Thyroid gland (tissue), 4 donors: ENCODE measurements at regions not wholly inside any gene's neighbourhood (a gene's known extent, or its start where the extent isn't known, plus 50 kb on each side); places are given as distances from the start of the nearest gene placed in this dataset.

ENCODE experiments used
- DNase-seq, 2 donors: peaks; one replicate each; pipeline ENCODE4 v3.0.0-alpha.2; 2019
- H3K27ac ChIP-seq, 3 donors: fragments of 200-600 bp; sonication (generic); 1 replicate in 2 of 3; 2 replicates in 1 of 3; pipeline ENCODE4 v1.5.1; 2016 to 2019; ENCODE audit warnings: mild to moderate bottlenecking in 1 of 3, moderate library complexity in 1 of 3
- H3K27me3 ChIP-seq: fragments of 200-600 bp; sonication (generic); one replicate; pipeline ENCODE4 v1.5.1; 2019
- H3K36me3 ChIP-seq, 2 donors: fragments of 200-600 bp; sonication (generic); one replicate each; pipeline ENCODE4 v1.5.1; 2016 to 2019
- H3K4me1 ChIP-seq, 2 donors: fragments of 200-600 bp; sonication (generic); one replicate each; pipeline ENCODE4 v1.5.1; 2017 to 2019
- H3K4me3 ChIP-seq, 3 donors: fragments of 200-600 bp; sonication (generic); replicated peaks in 1 of 3; 1 replicate in 2 of 3; 2 replicates in 1 of 3; pipeline ENCODE4 v1.5.1; 2016; ENCODE audit warnings: mild to moderate bottlenecking in 1 of 3
- H3K9me3 ChIP-seq: fragments of 200-600 bp; sonication (generic); one replicate; pipeline ENCODE4 v1.5.1; 2017
- CTCF ChIP-seq, 6 experiments: fragments of 200-600 bp in 3 of 6; fragments of 450-650 bp in 3 of 6; sonication (generic) in 3 of 6; IDR thresholded peaks; one replicate each; pipeline ENCODE4 v1.5.1; 2016 to 2019; ENCODE audit warnings: antibody characterized with exemption in 6 of 6, mild to moderate bottlenecking in 2 of 6, inconsistent platforms in 1 of 6, moderate library complexity in 1 of 6
- POLR2A ChIP-seq, 2 donors: fragments of 450-650 bp; IDR thresholded peaks; one replicate each; pipeline ENCODE4 v1.6.1; 2017; ENCODE audit warnings: antibody characterized with exemption in 2 of 2, mild to moderate bottlenecking in 2 of 2, moderate library complexity in 1 of 2
- WGBS, 2 donors: methylation state at CpG; one replicate each; pipeline ENCODE4 v1.1.5; 2017; 5-methylcytosine and 5-hydroxymethylcytosine counted together
- intact Hi-C: fragments of 100-400 bp; cut with DNase I; formaldehyde crosslinking; loops from one replicate; pipeline ENCODE4 v1.15.1; 2023

GRCh38 chr3:144763878-144764454 is 792.3 kb downstream of the DIPK2A start:
- TF ChIP-seq POLR2A (IDR thresholded peaks at IDR 0.05) (no peak), CTCF (IDR thresholded peaks at IDR 0.05) (no peak)
- no peaks in the 10 kb centered on the region for H3K36me3 ChIP-seq
- no peak overlapping the region for H3K27ac ChIP-seq
- WGBS, 2 donors = 78 to 84% methylated on average over 3 of the region's 3 CpGs
- H3K4me3 ChIP-seq = no peak overlapping the region
- no peak for DNase-seq
- no peaks in the 10 kb centered on the region for H3K27me3 ChIP-seq
- intact Hi-C loops = no loop called here
- no peaks in the 10 kb centered on the region for H3K4me1 ChIP-seq
- H3K9me3 ChIP-seq = no peaks in the 10 kb centered on the region

GRCh38 chr3:144770281-144770680 is 798.7 kb downstream of the DIPK2A start:
- no peak for TF ChIP-seq POLR2A (IDR thresholded peaks at IDR 0.05)
- no peak for TF ChIP-seq CTCF (IDR thresholded peaks at IDR 0.05)
- Histone ChIP-seq H3K4me3 (no peak overlapping the region), H3K9me3 (no peaks in the 10 kb centered on the region), H3K27ac (no peak overlapping the region), H3K36me3 (no peaks in the 10 kb centered on the region), H3K27me3 (no peaks in the 10 kb centered on the region), H3K4me1 (no peaks in the 10 kb centered on the region)
- 60 to 65% methylated on average over 1 of the region's 1 CpG for WGBS, 2 donors
- DNase-seq = no peak
- intact Hi-C loops = no loop called here

- H3K27ac ChIP-seq = no peak overlapping the region
- WGBS, 2 donors = 42 to 47% methylated on average over 1 of the region's 1 CpG
- intact Hi-C loops = no loop called here
- no peaks in the 10 kb centered on the region for H3K27me3 ChIP-seq
- no peaks in the 10 kb centered on the region for H3K36me3 ChIP-seq
- peak in 4 of 6 experiments; percentile 23 to 67 (median 51) for TF ChIP-seq CTCF (IDR thresholded peaks at IDR 0.05)
- no peak for TF ChIP-seq POLR2A (IDR thresholded peaks at IDR 0.05)
- DNase-seq = no peak
- H3K4me3 ChIP-seq = no peak overlapping the region
- no peaks in the 10 kb centered on the region for H3K9me3 ChIP-seq
- no peaks in the 10 kb centered on the region for H3K4me1 ChIP-seq
Measured at GRCh38 chr3:144770915-144771351, 799.3 kb downstream of the DIPK2A start.

- Histone ChIP-seq H3K27ac (no peak overlapping the region), H3K36me3 (no peaks in the 10 kb centered on the region), H3K9me3 (no peaks in the 10 kb centered on the region), H3K4me1 (no peaks in the 10 kb centered on the region), H3K27me3 (no peaks in the 10 kb centered on the region), H3K4me3 (no peak overlapping the region)
- intact Hi-C loops = no loop called here
- DNase-seq = no peak
- WGBS, 2 donors = 65 to 74% methylated on average over 2 of the region's 2 CpGs
- no peak for TF ChIP-seq POLR2A (IDR thresholded peaks at IDR 0.05)
- TF ChIP-seq CTCF (IDR thresholded peaks at IDR 0.05) = no peak
Measured at GRCh38 chr3:144771381-144771870, 799.8 kb downstream of the DIPK2A start.

- Histone ChIP-seq H3K4me3 (no peak overlapping the region), H3K4me1 (no peaks in the 10 kb centered on the region), H3K9me3 (no peaks in the 10 kb centered on the region), H3K27me3 (no peaks in the 10 kb centered on the region), H3K27ac (no peak overlapping the region), H3K36me3 (no peaks in the 10 kb centered on the region)
- TF ChIP-seq CTCF (IDR thresholded peaks at IDR 0.05) = no peak
- no peak for TF ChIP-seq POLR2A (IDR thresholded peaks at IDR 0.05)
- no peak for DNase-seq
- intact Hi-C loops = no loop called here
- WGBS, 2 donors = 92% methylated on average over 3 of the region's 3 CpGs
Measured at GRCh38 chr3:144772372-144772771, 800.7 kb downstream of the DIPK2A start.
